Uterus (tissue), 2 donors: ENCODE measurements at regions not wholly inside any gene's neighbourhood (a gene's known extent, or its start where the extent isn't known, plus 50 kb on each side); places are given as distances from the start of the nearest gene placed in this dataset.

ENCODE experiments used
- POLR2A ChIP-seq, 2 donors: fragments of 450-650 bp; IDR thresholded peaks; one replicate each; pipeline ENCODE4 v1.6.1; 2016; ENCODE audit warnings: antibody characterized with exemption in 2 of 2, mild to moderate bottlenecking in 1 of 2, moderate library complexity in 1 of 2
- TF ChIP-seq, protein P1 (sequence below), 4 experiments: fragments of 200-600 bp in 2 of 4; fragments of 450-650 bp in 2 of 4; sonication (generic) in 2 of 4; IDR thresholded peaks; one replicate each; pipeline ENCODE4 v1.5.1; 2016 to 2019; ENCODE audit warnings: antibody characterized with exemption in 4 of 4, mild to moderate bottlenecking in 2 of 4, moderate library complexity in 1 of 4

DNA sequence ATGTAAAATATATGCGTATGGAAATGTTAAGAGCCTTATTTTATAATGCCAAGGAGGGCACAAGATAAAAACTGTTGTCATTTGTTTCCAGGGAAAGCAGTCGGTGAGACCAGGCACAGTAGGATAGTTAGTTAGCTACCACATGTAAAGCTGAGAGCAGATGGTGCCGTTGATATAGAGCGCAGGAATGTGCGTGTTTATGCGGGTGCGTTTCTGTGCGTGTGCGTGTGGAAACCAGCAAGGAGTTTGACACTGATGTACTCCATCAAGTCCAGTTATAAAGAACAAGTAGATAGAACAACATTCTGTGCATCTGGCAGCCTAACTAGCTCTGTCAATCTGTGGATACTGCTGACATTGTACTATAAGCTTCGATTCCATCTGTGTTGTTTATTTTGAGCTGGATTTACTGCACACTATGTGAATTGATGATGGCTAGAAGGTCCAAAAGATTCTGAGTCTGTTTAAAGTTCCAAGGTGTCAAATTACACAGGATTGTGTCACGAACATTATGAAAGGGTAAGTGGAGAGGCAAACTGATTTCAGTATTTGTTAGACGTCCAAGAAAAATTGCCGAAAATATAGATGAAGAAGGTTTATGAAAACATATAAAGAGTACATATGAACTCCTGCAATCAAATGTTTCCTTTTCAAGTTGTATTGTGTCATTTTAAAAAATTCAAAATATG, 494.9 kb upstream of the MEF2C start:
- TF ChIP-seq, protein P1, sequence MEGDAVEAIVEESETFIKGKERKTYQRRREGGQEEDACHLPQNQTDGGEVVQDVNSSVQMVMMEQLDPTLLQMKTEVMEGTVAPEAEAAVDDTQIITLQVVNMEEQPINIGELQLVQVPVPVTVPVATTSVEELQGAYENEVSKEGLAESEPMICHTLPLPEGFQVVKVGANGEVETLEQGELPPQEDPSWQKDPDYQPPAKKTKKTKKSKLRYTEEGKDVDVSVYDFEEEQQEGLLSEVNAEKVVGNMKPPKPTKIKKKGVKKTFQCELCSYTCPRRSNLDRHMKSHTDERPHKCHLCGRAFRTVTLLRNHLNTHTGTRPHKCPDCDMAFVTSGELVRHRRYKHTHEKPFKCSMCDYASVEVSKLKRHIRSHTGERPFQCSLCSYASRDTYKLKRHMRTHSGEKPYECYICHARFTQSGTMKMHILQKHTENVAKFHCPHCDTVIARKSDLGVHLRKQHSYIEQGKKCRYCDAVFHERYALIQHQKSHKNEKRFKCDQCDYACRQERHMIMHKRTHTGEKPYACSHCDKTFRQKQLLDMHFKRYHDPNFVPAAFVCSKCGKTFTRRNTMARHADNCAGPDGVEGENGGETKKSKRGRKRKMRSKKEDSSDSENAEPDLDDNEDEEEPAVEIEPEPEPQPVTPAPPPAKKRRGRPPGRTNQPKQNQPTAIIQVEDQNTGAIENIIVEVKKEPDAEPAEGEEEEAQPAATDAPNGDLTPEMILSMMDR (IDR thresholded peaks at IDR 0.05): no peak
- no peak for TF ChIP-seq POLR2A (IDR thresholded peaks at IDR 0.05)
